SK-N-SH treated with all-trans-retinoic acid at 6 μM for 48 hours (cell line): ENCODE measurements at regions not wholly inside any gene's neighbourhood (a gene's known extent, or its start where the extent isn't known, plus 50 kb on each side); places are given as distances from the start of the nearest gene placed in this dataset.

Experiments used
- ATAC-seq: fragments of 200-7000 bp; cut with Tn5 transposase; 3 replicates; pipeline ENCODE4 v1.9.1; 2020; ENCODE audit warnings: mild to moderate bottlenecking, moderate library complexity
- ARNTL ChIP-seq: fragments of 450-650 bp; formaldehyde crosslinking; IDR thresholded peaks from 2 replicates; pipeline ENCODE4 v1.5.0; 2020; ENCODE audit warnings: low read depth, mild to moderate bottlenecking, moderate library complexity, borderline replicate concordance
- BACH2 ChIP-seq: fragments of 250-450 bp; sonication (Bioruptor Pico); IDR thresholded peaks from 2 replicates; pipeline ENCODE4 v1.9.0; 2021; ENCODE audit warnings: mild to moderate bottlenecking, borderline replicate concordance
- CREB5 ChIP-seq: fragments of 250-450 bp; sonication (Bioruptor Pico); IDR thresholded peaks from 2 replicates; pipeline ENCODE4 v1.5.1; 2020; ENCODE audit warnings: low read depth, mild to moderate bottlenecking, moderate library complexity
- CSDC2 ChIP-seq: fragments of 250-450 bp; sonication (Bioruptor Pico); IDR thresholded peaks from 2 replicates; pipeline ENCODE4 v1.5.0; 2020; ENCODE audit warnings: mild to moderate bottlenecking, moderate library complexity
- CSRNP3 ChIP-seq: fragments of 250-450 bp; sonication (Bioruptor Pico); IDR thresholded peaks from 2 replicates; pipeline ENCODE4 v1.5.1; 2021; ENCODE audit warnings: mild to moderate bottlenecking, moderate library complexity
- ESRRG ChIP-seq: fragments of 250-450 bp; sonication (Bioruptor Pico); IDR thresholded peaks from 2 replicates; pipeline ENCODE4 v1.6.1; 2021; ENCODE audit warnings: mild to moderate bottlenecking
- GLIS3 ChIP-seq: fragments of 250-450 bp; sonication (Bioruptor Pico); IDR thresholded peaks from 2 replicates; pipeline ENCODE4 v1.5.0; 2020; ENCODE audit warnings: mild to moderate bottlenecking, moderate library complexity
- ISL1 ChIP-seq: fragments of 250-450 bp; sonication (Bioruptor Pico); IDR thresholded peaks from 2 replicates; pipeline ENCODE4 v2.1.2; 2022; ENCODE audit warnings: mild to moderate bottlenecking, moderate library complexity
- OSR1 ChIP-seq: fragments of 250-450 bp; sonication (Bioruptor Pico); IDR thresholded peaks from 2 replicates; pipeline ENCODE4 v1.8.0; 2022; ENCODE audit warnings: moderate library complexity, mild to moderate bottlenecking, inconsistent platforms
- PATZ1 ChIP-seq: fragments of 250-450 bp; sonication (Bioruptor Pico); IDR thresholded peaks from 2 replicates; pipeline ENCODE4 v1.8.0; 2020; ENCODE audit warnings: mild to moderate bottlenecking, moderate library complexity, borderline replicate concordance
- POU6F1 ChIP-seq: fragments of 250-450 bp; sonication (Bioruptor Pico); IDR thresholded peaks from 2 replicates; pipeline ENCODE4 v1.8.0; 2021; ENCODE audit warnings: low read depth, mild to moderate bottlenecking, moderate library complexity, borderline replicate concordance
- PPARA ChIP-seq: fragments of 250-450 bp; sonication (Bioruptor Pico); IDR thresholded peaks from 2 replicates; pipeline ENCODE4 v1.5.0; 2020; ENCODE audit warnings: mild to moderate bottlenecking, borderline replicate concordance
- RARB ChIP-seq: fragments of 250-450 bp; sonication (Bioruptor Pico); IDR thresholded peaks from 2 replicates; pipeline ENCODE4 v1.8.0; 2021; ENCODE audit warnings: mild to moderate bottlenecking, moderate library complexity
- SNAI2 ChIP-seq: fragments of 250-450 bp; sonication (Bioruptor Pico); IDR thresholded peaks from 2 replicates; pipeline ENCODE4 v1.5.0; 2020; ENCODE audit warnings: mild to moderate bottlenecking, moderate library complexity
- TCF4 ChIP-seq: fragments of 250-450 bp; sonication (Bioruptor Pico); IDR thresholded peaks from 2 replicates; pipeline ENCODE4 v1.8.0; 2021; ENCODE audit warnings: mild to moderate bottlenecking, moderate library complexity, borderline replicate concordance
- TSHZ2 ChIP-seq: fragments of 250-450 bp; sonication (Bioruptor Pico); IDR thresholded peaks from 2 replicates; pipeline ENCODE4 v1.5.0; 2020; ENCODE audit warnings: mild to moderate bottlenecking, moderate library complexity
- ZC3H10 ChIP-seq: fragments of 250-450 bp; sonication (Bioruptor Pico); IDR thresholded peaks from 2 replicates; pipeline ENCODE4 v1.5.1; 2021; ENCODE audit warnings: mild to moderate bottlenecking, moderate library complexity
- ZFP3 ChIP-seq: fragments of 250-450 bp; sonication (Bioruptor Pico); IDR thresholded peaks from 2 replicates; pipeline ENCODE4 v1.5.0; 2020; ENCODE audit warnings: mild to moderate bottlenecking, moderate library complexity
- ZFP30 ChIP-seq: fragments of 450-650 bp; formaldehyde crosslinking; IDR thresholded peaks from 2 replicates; pipeline ENCODE4 v1.5.0; 2022; ENCODE audit warnings: mild to moderate bottlenecking, moderate library complexity
- ZNF565 ChIP-seq: fragments of 450-650 bp; formaldehyde crosslinking; conservative IDR thresholded peaks from 2 replicates; pipeline ENCODE4 v1.5.0; 2020; ENCODE audit warnings: low read depth, mild to moderate bottlenecking, moderate library complexity
- ZNF70 ChIP-seq: fragments of 450-650 bp; formaldehyde crosslinking; IDR thresholded peaks from 2 replicates; pipeline ENCODE4 v1.5.0; 2020; ENCODE audit warnings: mild to moderate bottlenecking, moderate library complexity
- ZNF8 ChIP-seq: fragments of 450-650 bp; formaldehyde crosslinking; IDR thresholded peaks from 2 replicates; pipeline ENCODE4 v1.5.0; 2020; ENCODE audit warnings: mild to moderate bottlenecking, moderate library complexity

GRCh38 chr12:114302606-114303315 is 103.2 kb downstream of the TBX5 start:
- ATAC-seq, result no peak
- TF ChIP-seq OSR1 (no peak), ZFP3 (no peak), TCF4 (CRISPR knock-in tag) (no peak), ZNF565 (no peak), TSHZ2 (CRISPR knock-in tag) (no peak), ZNF8 (CRISPR knock-in tag) (no peak), ZC3H10 (CRISPR knock-in tag) (no peak), PATZ1 (CRISPR knock-in tag) (no peak), ISL1 (no peak), ZFP30 (CRISPR knock-in tag) (no peak), BACH2 (no peak), ESRRG (no peak), SNAI2 (CRISPR knock-in tag) (no peak), CSDC2 (CRISPR knock-in tag) (no peak), CSRNP3 (CRISPR knock-in tag) (no peak), GLIS3 (no peak), PPARA (CRISPR knock-in tag) (no peak)

- TF ChIP-seq RARB (CRISPR knock-in tag) (no peak), CREB5 (CRISPR knock-in tag) (no peak), ISL1 (no peak), ZNF70 (no peak), ZNF565 (no peak), POU6F1 (no peak), PATZ1 (CRISPR knock-in tag) (no peak), ZFP3 (no peak), BACH2 (no peak), ESRRG (no peak), SNAI2 (CRISPR knock-in tag) (no peak), ZC3H10 (CRISPR knock-in tag) (no peak), TCF4 (CRISPR knock-in tag) (no peak), PPARA (CRISPR knock-in tag) (no peak), ARNTL (no peak), OSR1 (no peak), ZNF8 (CRISPR knock-in tag) (no peak), TSHZ2 (CRISPR knock-in tag) (no peak), CSDC2 (CRISPR knock-in tag) (no peak)
- TF ChIP-seq, all 23 proteins: peak for 0
Observed at GRCh38 chr12:114302117-114302516, 103.8 kb downstream of the TBX5 start.

More at GRCh38 chr12:114302117-114302516, 103.8 kb downstream of the TBX5 start:
- no peak for ATAC-seq
